ENCODE measurements at regions not wholly inside any gene's neighbourhood (a gene's known extent, or its start where the extent isn't known, plus 50 kb on each side); places are given as distances from the start of the nearest gene placed in this dataset.

GRCh38 chr1:56237491-56238064 is 341.8 kb downstream of the PLPP3 start:
- 47% methylated on average over 4 of the region's 4 CpGs for whole genome bisulfite sequencing (ENCODE audit: insufficient coverage, insufficient replicate concordance, low lambda C conversion rate, missing lambda C conversion rate)
- no peaks in the 10 kb centered on the region for H3K79me2 ChIP-seq (ENCODE audit: control insufficient read depth, insufficient read depth, low read length)
- in situ Hi-C loops (cut with MboI) (no loop called here), intact Hi-C loops (cut with micrococcal nuclease; ENCODE audit: unreplicated experiment) (loop anchor here (5.0 kb wide), 1 partner anchor 95 kb away; no protein-coding TSS in a partner anchor)
- no peak for FAIRE-seq
- no peaks in the 10 kb centered on the region for H3K9me3 ChIP-seq (replicated peaks; ENCODE audit: control insufficient read depth, insufficient read depth, low read length)
- H3K4me2 ChIP-seq (ENCODE audit: control insufficient read depth, insufficient read depth) = no peak overlapping the region
- H3K27ac ChIP-seq (ENCODE audit: control insufficient read depth, insufficient read depth) = no peak overlapping the region
- H3K27me3 ChIP-seq (replicated peaks in 1 of 2; ENCODE audit: control insufficient read depth in 2 of 2, insufficient read depth in 2 of 2, low read length in 1 of 2) = no peaks in the 10 kb centered on the region
- no peaks in the 10 kb centered on the region for H3K4me1 ChIP-seq (ENCODE audit: control insufficient read depth, insufficient read depth, low read length)
- ChIA-PET POLR2A (no interaction called here), CTCF (interaction anchor here (1.4 kb wide), 1 partner anchor 15 kb away, joined by 3 read pairs; no protein-coding TSS in a partner anchor), SMC1A (ENCODE audit: uncharacterized antibody, unreplicated experiment) (interaction anchor here (1.0 to 2.2 kb wide), 5 partner anchors 14 to 339 kb away, joined by 3 to 7 read pairs (median 3); no protein-coding TSS in a partner anchor), RAD21 (ENCODE audit: unreplicated experiment) (interaction anchor here (0.6 to 1.7 kb wide), 3 partner anchors 14 to 105 kb away, joined by 3 read pairs; no protein-coding TSS in a partner anchor)
- no peaks in the 10 kb centered on the region for H4K20me1 ChIP-seq (ENCODE audit: control insufficient read depth, insufficient read depth)
- no peaks in the 10 kb centered on the region for H3K36me3 ChIP-seq (ENCODE audit: control insufficient read depth in 2 of 2, insufficient read depth in 2 of 2, low read length in 1 of 2)
- BruUV-seq (replicated peaks) = no TSS peak
- TF ChIP-seq IKZF1 (conservative IDR thresholded peaks at IDR 0.05) (0 out of 2 replicates have a peak, but pooled peaks have one; percentile 11), ATF7 (IDR thresholded peaks at IDR 0.05; ENCODE audit: low read depth) (0 out of 2 replicates have a peak, but pooled peaks have one; percentile 27), IKZF2 (IDR thresholded peaks at IDR 0.05) (peak in 1 of 2 experiments; percentile 47; a peak in 2 of 4 replicates), EP300 (IDR thresholded peaks at IDR 0.05; ENCODE audit: borderline replicate concordance in 1 of 2, control insufficient read depth in 1 of 2, low read depth in 2 of 2, low read length in 2 of 2) (peak in 1 of 2 experiments; percentile 35; a peak in 1 of 4 replicates), ESRRA (IDR thresholded peaks at IDR 0.05; ENCODE audit: low read length) (no peak), MTA2 (IDR thresholded peaks at IDR 0.05; ENCODE audit: low read depth) (peak; percentile 97), PKNOX1 (IDR thresholded peaks at IDR 0.05) (0 out of 2 replicates have a peak, but pooled peaks have one; percentile 28), LARP7 (IDR thresholded peaks at IDR 0.05) (no peak), E2F4 (IDR thresholded peaks at IDR 0.05; ENCODE audit: low read depth, low read length) (no peak), BHLHE40 (IDR thresholded peaks at IDR 0.05; ENCODE audit: borderline replicate concordance in 1 of 2, low read depth in 2 of 2, low read length in 1 of 2) (peak; percentile 81), RAD51 (IDR thresholded peaks at IDR 0.05) (no peak), MEF2B (IDR thresholded peaks at IDR 0.05; ENCODE audit: partially characterized antibody, poor library complexity, severe bottlenecking) (no peak), CHD2 (IDR thresholded peaks at IDR 0.05; ENCODE audit: borderline replicate concordance, low read depth, low read length) (0 out of 2 replicates have a peak, but pooled peaks have one; percentile 17), ZNF384 (IDR thresholded peaks at IDR 0.05; ENCODE audit: borderline replicate concordance, low read depth, low read length) (no peak), EGR1 (IDR thresholded peaks at IDR 0.05; ENCODE audit: borderline replicate concordance in 1 of 2, low read depth in 2 of 2, low read length in 2 of 2) (no peak)
- peak; percentile 89 for ATAC-seq
- peak; percentile 7 for DNase-seq (ENCODE audit: low read depth, low spot score)
- H3K9ac ChIP-seq (ENCODE audit: control insufficient read depth, insufficient read depth, low read length) = no peak overlapping the region
- no peak overlapping the region for H3K4me3 ChIP-seq
- H2AFZ ChIP-seq (ENCODE audit: control insufficient read depth, low read depth, low read length) = no peak overlapping the region
